GM18499 (cell line): ENCODE measurements at regions not wholly inside any gene's neighbourhood (a gene's known extent, or its start where the extent isn't known, plus 50 kb on each side); places are given as distances from the start of the nearest gene placed in this dataset.
"Not testable (repeated sequence)": the region's sequence is repeated elsewhere in the genome, so short reads cannot be mapped to it uniquely, and the experiment has no call there.

ENCODE experiments used
- ATAC-seq: cut with Tn5 transposase; IDR thresholded peaks from one replicate; pipeline ENCODE4 v1.9.1; 2021; ENCODE audit warnings: moderate number of reproducible peaks; ENCODE audit not compliant: insufficient read depth, unreplicated experiment

DNA sequence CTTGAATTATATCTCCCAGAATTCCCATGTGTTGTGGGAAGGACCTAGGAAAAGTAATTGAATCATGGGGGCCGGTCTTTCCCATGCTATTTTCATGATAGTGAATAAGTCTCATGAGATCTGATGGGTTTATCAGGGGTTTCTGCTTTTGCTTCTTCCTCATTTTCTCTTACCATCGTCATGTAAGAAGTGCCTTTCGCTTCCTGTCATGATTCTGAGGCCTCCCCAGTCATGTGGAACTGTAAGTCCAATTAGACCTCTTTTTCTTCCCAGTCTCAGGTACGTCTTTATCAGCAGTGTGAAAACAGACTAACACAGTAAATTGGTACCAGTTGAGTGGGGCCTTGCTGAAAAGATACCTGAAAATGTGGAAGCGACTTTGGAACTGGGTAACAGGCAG lies 459.7 kb downstream of the REEP3 start:
- ATAC-seq, result not testable (repeated sequence)

DNA sequence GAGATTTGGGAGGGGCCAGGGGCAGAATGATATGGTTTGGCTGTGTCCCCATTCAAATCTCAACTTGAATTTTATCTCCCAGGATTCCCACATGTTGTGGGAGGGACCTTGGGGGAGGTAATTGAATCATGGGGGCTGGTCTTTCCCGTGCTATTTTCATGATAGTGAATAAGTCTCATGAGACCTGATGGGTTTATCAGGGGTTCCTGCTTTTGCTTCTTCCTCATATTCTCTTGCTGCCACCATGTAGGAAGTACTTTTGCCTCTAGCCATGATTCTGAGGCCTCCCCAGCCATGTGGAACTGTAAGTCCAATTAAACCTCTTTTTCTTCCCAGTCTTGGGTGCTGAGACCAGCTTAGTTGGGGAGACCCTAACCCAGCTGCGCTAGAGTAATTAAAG lies 462.9 kb downstream of the REEP3 start:
- not testable (repeated sequence) for ATAC-seq

DNA sequence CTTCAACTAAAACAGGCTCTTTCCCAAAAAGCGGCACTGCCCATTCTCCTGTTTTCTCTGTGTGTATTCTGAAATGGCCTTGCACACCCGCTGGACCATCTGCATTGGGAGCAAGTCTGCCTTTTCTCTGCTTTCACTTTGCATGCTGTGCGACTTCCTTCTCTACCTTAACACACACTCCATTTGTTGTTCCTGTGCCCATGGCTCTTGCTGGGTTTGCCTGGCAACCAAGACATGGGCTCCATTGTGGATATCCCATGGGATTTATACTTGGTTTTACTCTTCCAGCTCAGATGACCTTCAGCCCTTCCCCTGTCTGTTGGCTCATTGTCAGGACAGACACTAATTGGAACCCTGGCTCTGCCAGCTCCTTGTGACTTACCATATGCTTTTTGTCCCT lies 465.3 kb downstream of the REEP3 start:
- ATAC-seq, result no peak

DNA sequence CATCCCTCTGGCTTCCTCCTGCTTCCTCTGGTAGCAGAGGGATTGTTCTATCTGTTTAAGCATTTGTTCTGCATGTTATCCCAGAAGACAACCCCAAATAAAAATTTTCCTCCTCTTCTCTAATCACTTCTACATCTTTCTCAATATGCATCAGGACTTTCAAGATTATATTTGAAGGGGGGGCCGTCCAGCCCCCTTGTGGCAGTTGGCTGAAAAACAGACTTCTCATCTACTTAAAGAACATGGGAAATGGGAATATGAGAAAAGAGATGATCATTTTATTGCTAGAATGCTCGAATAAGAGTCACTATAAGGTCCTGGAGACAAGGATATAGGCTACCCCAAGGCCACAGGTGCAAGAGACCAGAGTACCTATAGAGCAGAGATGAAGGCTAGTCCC lies 466.0 kb downstream of the REEP3 start:
- no peak for ATAC-seq

DNA sequence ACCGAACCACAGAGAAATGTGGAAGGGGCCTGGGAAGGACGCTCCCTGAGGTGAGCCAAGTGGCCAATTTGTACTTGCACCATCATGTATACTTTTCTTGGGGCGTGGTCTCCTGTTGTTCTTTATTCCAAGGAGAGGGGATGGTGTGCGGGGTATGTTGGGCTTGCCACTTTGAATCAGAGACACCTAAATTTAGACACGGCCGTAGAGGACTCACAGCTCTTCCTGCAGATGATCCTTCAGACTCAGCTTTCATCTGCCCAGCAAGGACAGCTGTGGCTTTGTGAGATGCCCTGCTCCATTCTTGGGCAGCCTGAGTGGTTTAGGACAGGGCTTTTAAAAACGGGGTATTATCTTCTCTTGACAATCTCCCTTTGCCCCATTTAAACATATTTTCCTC lies 473.2 kb downstream of the REEP3 start:
- no peak for ATAC-seq

DNA sequence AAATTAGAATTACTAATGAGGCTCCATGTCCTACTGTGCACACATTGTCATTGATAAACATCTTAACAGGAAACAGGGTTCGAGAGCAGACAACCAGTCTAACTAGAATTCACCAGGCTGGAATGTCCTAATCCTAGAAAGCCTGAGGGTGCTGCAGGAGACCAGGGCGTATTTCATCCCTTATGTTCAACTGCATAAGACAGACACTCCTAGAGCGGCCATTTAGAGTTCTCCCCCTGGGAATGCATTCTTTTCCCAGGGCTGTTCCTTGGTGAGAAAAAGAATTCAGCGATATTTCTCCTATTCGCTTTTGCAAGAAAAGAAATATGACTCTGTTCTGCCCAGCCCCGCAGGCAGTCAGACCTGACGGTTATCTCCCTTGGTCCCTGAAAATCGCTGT lies 486.0 kb downstream of the REEP3 start:
- ATAC-seq, result no peak

- no peak for ATAC-seq
Measured at GRCh38 chr10:64010711-64011110, 489.5 kb downstream of the REEP3 start.

- no peak for ATAC-seq
Measured at GRCh38 chr10:64011912-64012714, 490.9 kb downstream of the REEP3 start.

GRCh38 chr10:64014281-64014680 lies 493.1 kb downstream of the REEP3 start:
- no peak for ATAC-seq

DNA sequence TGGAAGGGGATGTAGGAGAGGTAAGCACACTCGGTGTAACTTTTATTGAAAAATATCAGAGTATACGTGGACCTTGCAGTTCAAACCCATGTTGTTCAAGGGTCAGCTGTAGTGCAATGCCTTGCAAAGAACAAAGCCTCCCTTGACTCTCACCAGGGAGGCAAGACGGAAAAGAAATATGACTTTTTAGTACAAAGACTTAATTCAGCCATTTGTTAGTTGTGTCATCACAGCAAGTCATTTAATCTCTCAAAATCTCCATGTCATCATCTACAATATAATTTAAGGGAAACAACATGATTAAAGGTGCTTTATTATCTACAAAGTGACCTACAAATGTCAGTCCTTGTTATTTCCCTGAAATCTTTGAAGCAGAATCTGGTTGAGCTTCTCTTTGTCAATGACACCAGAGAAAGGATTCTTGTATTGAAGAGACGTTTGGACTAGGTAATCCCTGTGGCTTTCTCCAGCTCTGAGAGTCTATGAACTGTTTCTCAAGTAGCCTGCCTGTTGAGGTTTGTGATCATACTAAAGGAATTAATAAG lies 502.8 kb downstream of the REEP3 start:
- no peak for ATAC-seq

GRCh38 chr10:64033711-64034110 lies 512.5 kb downstream of the REEP3 start:
- ATAC-seq, result no peak

GRCh38 chr10:64036321-64036930 lies 515.2 kb downstream of the REEP3 start:
- ATAC-seq, result no peak

DNA sequence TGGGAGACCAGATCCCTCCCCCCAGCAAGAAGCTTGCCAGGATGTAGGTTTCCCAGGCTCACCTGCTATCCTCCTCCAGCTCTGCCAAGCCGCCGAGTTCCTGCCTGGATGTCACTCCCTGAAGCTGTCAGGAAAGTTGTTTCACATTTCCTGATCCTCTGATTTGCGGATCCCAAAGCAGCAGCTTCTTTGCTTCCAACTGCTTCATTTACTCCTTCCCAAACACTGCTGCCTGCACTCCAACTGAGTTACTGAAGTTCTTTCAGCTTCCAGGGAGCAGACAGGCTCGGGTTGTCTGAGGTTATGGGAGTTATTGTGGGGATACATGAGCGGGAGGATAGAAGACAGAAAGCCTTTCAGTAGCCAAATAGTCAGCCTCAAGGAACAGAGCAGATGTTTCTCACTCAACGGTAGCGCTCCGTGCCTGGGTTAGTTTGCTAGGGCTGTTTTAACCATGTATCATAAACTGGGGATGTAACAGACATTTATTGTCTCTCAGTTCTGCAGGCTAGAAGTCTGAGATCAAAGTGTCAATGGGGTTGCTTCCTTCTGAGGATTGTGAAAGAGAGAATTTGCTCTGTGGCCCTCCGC lies 516.0 kb downstream of the REEP3 start:
- ATAC-seq, result no peak

- ATAC-seq, result no peak
Measured at GRCh38 chr10:64038107-64038506, 516.9 kb downstream of the REEP3 start.

GRCh38 chr10:64039198-64039597 lies 518.0 kb downstream of the REEP3 start:
- ATAC-seq, result no peak

GRCh38 chr10:64040781-64041180 lies 519.6 kb downstream of the REEP3 start:
- ATAC-seq, result peak; percentile 6

DNA sequence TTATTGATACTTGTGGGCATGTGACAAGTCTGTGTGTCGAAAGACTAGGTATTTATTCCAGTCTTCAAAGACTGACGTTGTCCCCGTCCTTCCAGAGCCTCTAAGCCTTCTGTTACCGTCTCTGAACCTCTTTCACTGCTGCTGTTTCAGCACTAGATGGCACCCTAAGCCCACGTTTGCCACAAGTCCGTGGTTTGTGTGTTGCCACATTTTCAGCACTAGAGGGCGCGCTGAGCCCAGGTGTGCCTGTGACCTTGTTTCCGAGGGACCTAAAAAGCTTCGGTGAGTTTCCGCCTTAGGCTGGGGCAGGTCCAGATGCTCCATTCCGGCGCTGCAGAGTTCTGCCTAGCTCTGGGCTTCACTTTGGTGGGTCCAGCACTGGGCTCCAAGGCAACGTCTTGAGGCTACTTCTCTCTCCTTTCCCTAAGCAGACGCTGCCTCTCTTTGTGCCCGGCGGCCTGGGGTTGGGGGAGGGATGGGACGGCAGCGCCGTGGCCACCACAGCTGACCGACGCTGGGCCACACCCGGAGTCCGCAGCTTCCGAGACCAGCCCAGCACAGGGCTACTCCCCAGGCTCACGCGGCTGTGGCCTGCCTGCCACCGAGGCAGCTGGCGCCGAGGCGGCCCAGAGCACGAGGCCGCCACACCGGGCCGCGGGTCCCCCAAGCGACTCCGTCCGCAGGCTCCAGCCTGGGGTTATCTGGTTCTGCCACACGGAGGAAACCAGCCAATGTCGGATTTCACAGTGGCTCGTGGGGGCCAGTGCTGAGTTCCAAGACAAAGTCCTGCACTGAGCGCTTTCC lies 520.2 kb downstream of the REEP3 start:
- ATAC-seq, result peak; percentile 89

GRCh38 chr10:64041989-64042490 lies 520.8 kb downstream of the REEP3 start:
- ATAC-seq, result no peak

- no peak for ATAC-seq
Measured at GRCh38 chr10:64044098-64044497, 522.9 kb downstream of the REEP3 start.

- ATAC-seq, result not testable (repeated sequence)
Measured at GRCh38 chr10:64044957-64045632, 523.9 kb downstream of the REEP3 start.
